Activated naive CD4-positive, alpha-beta T cell treated with anti-CD3 and anti-CD28 coated beads, Interleukin-2, amount 50 U/mL, for 72 hours (primary cell): ENCODE measurements at regions not wholly inside any gene's neighbourhood (a gene's known extent, or its start where the extent isn't known, plus 50 kb on each side); places are given as distances from the start of the nearest gene placed in this dataset.

ENCODE experiments used
- ATAC-seq, 2 donors: fragments of 150-1000 bp; cut with Tn5 transposase; 2 replicates each; pipeline ENCODE4 v1.10.0; 2021; ENCODE audit warnings: mild to moderate bottlenecking in 2 of 2, moderate library complexity in 2 of 2
- DNase-seq, 2 donors: peaks; one replicate each; pipeline ENCODE4 v3.0.0; 2021 to 2022; ENCODE audit warnings: low spot score in 2 of 2
- H3K27ac Mint-ChIP-seq, 2 donors: one replicate each; pipeline ENCODE4 v1.8.0; 2022; ENCODE audit warnings: mild to moderate bottlenecking in 2 of 2, mixed read lengths in 2 of 2
- H3K36me3 Mint-ChIP-seq, 2 donors: one replicate each; pipeline ENCODE4 v1.8.0; 2022; ENCODE audit warnings: mixed read lengths in 2 of 2
- H3K9me3 Mint-ChIP-seq, 2 donors: one replicate each; pipeline ENCODE4 v1.8.0; 2022; ENCODE audit warnings: mixed read lengths in 2 of 2

- DNase-seq (no peak), ATAC-seq (no peak)
- no peaks in the 10 kb centered on the region for H3K9me3 Mint-ChIP-seq
- peaks cover 0 to 5% of the 10 kb centered on the region in 2 donors for H3K36me3 Mint-ChIP-seq
- H3K27ac Mint-ChIP-seq, result no peak overlapping the region
Observed at GRCh38 chr17:77315010-77315409, 174.2 kb downstream of the SEC14L1 start.

GRCh38 chr17:77315551-77316190 lies 174.9 kb downstream of the SEC14L1 start:
- Mint-ChIP-seq H3K27ac (no peak overlapping the region), H3K9me3 (no peaks in the 10 kb centered on the region), H3K36me3 (peaks cover 0 to 5% of the 10 kb centered on the region in 2 donors)
- ATAC-seq (no peak), DNase-seq (peak in 1 of 2 donors; percentile 48)

GRCh38 chr17:77316191-77316641 lies 175.4 kb downstream of the SEC14L1 start:
- Mint-ChIP-seq H3K36me3 (peaks cover 0 to 5% of the 10 kb centered on the region in 2 donors), H3K27ac (no peak overlapping the region), H3K9me3 (no peaks in the 10 kb centered on the region)
- no peak for ATAC-seq
- DNase-seq, result peak in 1 of 2 donors; percentile 34

- H3K27ac Mint-ChIP-seq, result no peak overlapping the region
- peaks cover 0 to 5% of the 10 kb centered on the region in 2 donors for H3K36me3 Mint-ChIP-seq
- no peaks in the 10 kb centered on the region for H3K9me3 Mint-ChIP-seq
- no peak for DNase-seq
- ATAC-seq, result no peak
Observed at GRCh38 chr17:77316651-77317050, 175.9 kb downstream of the SEC14L1 start.

GRCh38 chr17:77317091-77317750 lies 176.5 kb downstream of the SEC14L1 start:
- no peaks in the 10 kb centered on the region for H3K9me3 Mint-ChIP-seq
- DNase-seq (no peak), ATAC-seq (no peak)
- H3K27ac Mint-ChIP-seq, result no peak overlapping the region
- H3K36me3 Mint-ChIP-seq, result peaks cover 0 to 5% of the 10 kb centered on the region in 2 donors

- peaks cover 0 to 5% of the 10 kb centered on the region in 2 donors for H3K36me3 Mint-ChIP-seq
- H3K27ac Mint-ChIP-seq, result no peak overlapping the region
- ATAC-seq (no peak), DNase-seq (no peak)
- H3K9me3 Mint-ChIP-seq, result no peaks in the 10 kb centered on the region
Observed at GRCh38 chr17:77318021-77318420, 177.3 kb downstream of the SEC14L1 start.

GRCh38 chr17:77318491-77319210 lies 177.9 kb downstream of the SEC14L1 start:
- peak; percentile 6 to 21 for ATAC-seq
- H3K36me3 Mint-ChIP-seq, result peaks cover 0 to 5% of the 10 kb centered on the region in 2 donors

GRCh38 chr17:77319211-77320043 lies 178.7 kb downstream of the SEC14L1 start:
- peak; percentile 89 to 98 for ATAC-seq
- Mint-ChIP-seq H3K27ac (peak overlapping the region; percentile 68 to 96), H3K36me3 (peaks cover 0 to 5% of the 10 kb centered on the region in 2 donors), H3K9me3 (no peaks in the 10 kb centered on the region)
- peak in 1 of 2 donors; percentile 77 for DNase-seq

More at GRCh38 chr17:77318491-77319210, 177.9 kb downstream of the SEC14L1 start:
- peak in 1 of 2 donors; percentile 44 for DNase-seq
- H3K9me3 Mint-ChIP-seq, result no peaks in the 10 kb centered on the region
- peak overlapping the region in 1 of 2 donors; percentile 96 for H3K27ac Mint-ChIP-seq

GRCh38 chr17:77320044-77320440 lies 179.3 kb downstream of the SEC14L1 start:
- DNase-seq (no peak), ATAC-seq (no peak)
- Mint-ChIP-seq H3K9me3 (no peaks in the 10 kb centered on the region), H3K36me3 (peaks cover 0 to 5% of the 10 kb centered on the region in 2 donors), H3K27ac (peak overlapping the region in 1 of 2 donors; percentile 24)

GRCh38 chr17:77320485-77321256 lies 179.9 kb downstream of the SEC14L1 start:
- Mint-ChIP-seq H3K9me3 (no peaks in the 10 kb centered on the region), H3K27ac (peak overlapping the region in 1 of 2 donors; percentile 27), H3K36me3 (peaks cover 0 to 5% of the 10 kb centered on the region in 2 donors)
- ATAC-seq (no peak), DNase-seq (no peak)

- Mint-ChIP-seq H3K9me3 (no peaks in the 10 kb centered on the region), H3K27ac (no peak overlapping the region), H3K36me3 (peaks cover 0 to 5% of the 10 kb centered on the region in 2 donors)
- ATAC-seq, result no peak
- DNase-seq, result peak in 1 of 2 donors; percentile 47
Observed at GRCh38 chr17:77321649-77322513, 181.1 kb downstream of the SEC14L1 start.

GRCh38 chr17:77322514-77323412 lies 182.0 kb downstream of the SEC14L1 start:
- H3K36me3 Mint-ChIP-seq, result peaks cover 0 to 5% of the 10 kb centered on the region in 2 donors
- H3K27ac Mint-ChIP-seq, result no peak overlapping the region

GRCh38 chr17:77323413-77324171 lies 182.8 kb downstream of the SEC14L1 start:
- no peak for ATAC-seq
- H3K9me3 Mint-ChIP-seq, result no peaks in the 10 kb centered on the region
- H3K36me3 Mint-ChIP-seq, result peaks cover 0 to 5% of the 10 kb centered on the region in 2 donors
- DNase-seq, result peak in 1 of 2 donors; percentile 61
- no peak overlapping the region for H3K27ac Mint-ChIP-seq

More at GRCh38 chr17:77322514-77323412, 182.0 kb downstream of the SEC14L1 start:
- ATAC-seq (no peak), DNase-seq (peak in 1 of 2 donors; percentile 54)
- no peaks in the 10 kb centered on the region for H3K9me3 Mint-ChIP-seq
